Lower lobe of right lung (tissue), 2 donors: ENCODE measurements at regions not wholly inside any gene's neighbourhood (a gene's known extent, or its start where the extent isn't known, plus 50 kb on each side); places are given as distances from the start of the nearest gene placed in this dataset.

Experiments
- ATAC-seq, 2 donors: fragments of 200-7000 bp; cut with Tn5 transposase; one replicate each; pipeline ENCODE4 v1.9.1; 2020 to 2022; ENCODE audit warnings: mild to moderate bottlenecking in 2 of 2, moderate library complexity in 2 of 2
- DNase-seq: peaks from one replicate; pipeline ENCODE4 v3.0.0-alpha.2; 2020
- H3K27ac ChIP-seq: fragments of 200-600 bp; one replicate; pipeline ENCODE4 v1.8.0; 2022
- H3K27me3 ChIP-seq: fragments of 200-600 bp; one replicate; pipeline ENCODE4 v1.8.0; 2022; ENCODE audit warnings: low read depth
- H3K36me3 ChIP-seq: fragments of 200-600 bp; one replicate; pipeline ENCODE4 v1.8.0; 2022; ENCODE audit warnings: mild to moderate bottlenecking
- H3K4me1 ChIP-seq: fragments of 200-600 bp; one replicate; pipeline ENCODE4 v1.8.0; 2022
- H3K4me3 ChIP-seq: fragments of 200-600 bp; one replicate; pipeline ENCODE4 v1.8.0; 2022; ENCODE audit warnings: mild to moderate bottlenecking
- H3K9me3 ChIP-seq: fragments of 200-600 bp; one replicate; pipeline ENCODE4 v1.8.0; 2022
- intact Hi-C: fragments of 100-400 bp; cut with DNase I; formaldehyde crosslinking; loops from one replicate; pipeline ENCODE4 v1.11.0; 2022
- TF ChIP-seq, protein P1 (sequence below): fragments of 200-600 bp; IDR thresholded peaks from one replicate; pipeline ENCODE4 v1.8.0; 2022; ENCODE audit warnings: antibody characterized with exemption, mild to moderate bottlenecking
- donor health status: DM: no; HTN: yes; CAD: no; lungs with severe emphysema.

DNA sequence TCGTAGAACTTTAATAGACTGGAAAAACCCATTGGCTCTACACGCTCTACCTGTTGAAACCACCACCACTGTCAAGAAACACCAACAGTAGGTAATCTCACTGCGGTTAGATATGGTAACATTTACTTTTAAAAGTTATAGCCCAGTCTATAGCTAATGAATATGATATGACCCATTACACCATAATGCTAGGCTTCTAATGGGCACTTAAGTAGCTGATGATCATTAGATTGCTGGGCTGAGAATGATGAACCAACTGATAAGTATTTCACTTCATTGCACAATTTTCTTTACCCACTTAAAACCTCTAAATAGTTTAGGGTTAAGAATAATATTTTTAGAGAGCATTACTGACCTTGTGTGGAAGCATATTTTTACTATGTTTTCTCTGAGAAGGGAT, 788.9 kb upstream of the CA10 start:
- Histone ChIP-seq H3K4me3 (no peak overlapping the region), H3K27ac (no peak overlapping the region), H3K9me3 (no peaks in the 10 kb centered on the region), H3K27me3 (no peaks in the 10 kb centered on the region), H3K36me3 (no peaks in the 10 kb centered on the region), H3K4me1 (no peaks in the 10 kb centered on the region)
- TF ChIP-seq, protein P1, sequence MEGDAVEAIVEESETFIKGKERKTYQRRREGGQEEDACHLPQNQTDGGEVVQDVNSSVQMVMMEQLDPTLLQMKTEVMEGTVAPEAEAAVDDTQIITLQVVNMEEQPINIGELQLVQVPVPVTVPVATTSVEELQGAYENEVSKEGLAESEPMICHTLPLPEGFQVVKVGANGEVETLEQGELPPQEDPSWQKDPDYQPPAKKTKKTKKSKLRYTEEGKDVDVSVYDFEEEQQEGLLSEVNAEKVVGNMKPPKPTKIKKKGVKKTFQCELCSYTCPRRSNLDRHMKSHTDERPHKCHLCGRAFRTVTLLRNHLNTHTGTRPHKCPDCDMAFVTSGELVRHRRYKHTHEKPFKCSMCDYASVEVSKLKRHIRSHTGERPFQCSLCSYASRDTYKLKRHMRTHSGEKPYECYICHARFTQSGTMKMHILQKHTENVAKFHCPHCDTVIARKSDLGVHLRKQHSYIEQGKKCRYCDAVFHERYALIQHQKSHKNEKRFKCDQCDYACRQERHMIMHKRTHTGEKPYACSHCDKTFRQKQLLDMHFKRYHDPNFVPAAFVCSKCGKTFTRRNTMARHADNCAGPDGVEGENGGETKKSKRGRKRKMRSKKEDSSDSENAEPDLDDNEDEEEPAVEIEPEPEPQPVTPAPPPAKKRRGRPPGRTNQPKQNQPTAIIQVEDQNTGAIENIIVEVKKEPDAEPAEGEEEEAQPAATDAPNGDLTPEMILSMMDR = no peak
- ATAC-seq (no peak), DNase-seq (no peak)
- intact Hi-C loops = no loop called here

DNA sequence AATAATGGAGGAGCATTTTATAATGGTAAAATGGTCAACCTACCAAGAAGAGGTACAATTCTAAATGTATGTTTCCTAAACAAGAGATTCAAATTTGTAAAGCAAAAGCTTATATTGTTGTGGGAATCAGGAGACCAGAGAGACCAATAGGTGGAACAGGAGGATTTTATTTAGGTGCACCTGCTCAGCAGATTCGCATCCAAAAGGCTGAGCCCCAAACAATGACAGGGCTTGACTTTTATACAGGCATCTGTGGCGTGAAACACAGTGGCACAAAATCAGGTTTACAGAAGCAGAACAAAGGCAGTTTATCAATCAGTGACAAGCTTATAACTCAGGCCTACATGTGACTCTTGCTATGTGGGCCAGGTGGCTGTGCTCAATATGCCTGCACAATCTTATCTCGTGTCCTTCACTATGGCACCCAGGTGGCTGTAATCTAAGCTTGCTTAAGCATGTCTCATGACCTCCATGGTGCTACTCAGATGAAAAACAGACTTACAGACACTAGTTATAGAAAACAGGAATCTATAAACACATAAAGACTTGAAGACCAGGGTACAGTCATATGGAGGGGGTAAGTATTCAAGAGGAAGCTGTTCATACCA, 780.2 kb upstream of the CA10 start:
- no peaks in the 10 kb centered on the region for H3K36me3 ChIP-seq
- H3K27me3 ChIP-seq = no peaks in the 10 kb centered on the region
- no peak overlapping the region for H3K4me3 ChIP-seq
- peaks cover 19% of the 10 kb centered on the region for H3K9me3 ChIP-seq
- DNase-seq (no peak), ATAC-seq (no peak)
- intact Hi-C loops = no loop called here
- H3K27ac ChIP-seq = no peak overlapping the region
- H3K4me1 ChIP-seq = no peaks in the 10 kb centered on the region
- TF ChIP-seq, protein P1 = no peak

DNA sequence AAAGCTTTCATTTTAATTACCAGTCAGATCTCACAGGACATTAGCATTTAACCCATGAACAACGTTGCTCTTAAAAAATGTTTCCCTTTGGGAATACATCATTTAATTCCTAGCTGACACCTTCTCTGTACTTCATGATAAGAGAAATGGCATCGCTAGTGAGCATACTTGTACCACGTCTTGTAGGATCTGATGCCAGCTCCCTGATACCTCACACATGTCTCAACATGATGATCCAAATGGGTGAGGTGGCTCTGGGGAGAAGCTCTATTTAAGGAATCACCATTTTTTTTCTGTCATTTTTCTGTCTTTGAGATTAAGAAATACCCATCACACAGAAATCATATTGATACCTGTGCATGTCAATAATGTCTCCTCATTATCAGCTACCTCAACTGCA, 772.1 kb upstream of the CA10 start:
- H3K27me3 ChIP-seq = no peaks in the 10 kb centered on the region
- no peak overlapping the region for H3K4me3 ChIP-seq
- DNase-seq (no peak), ATAC-seq (no peak)
- TF ChIP-seq, protein P1 = no peak
- intact Hi-C loops = no loop called here
- no peaks in the 10 kb centered on the region for H3K36me3 ChIP-seq
- no peak overlapping the region for H3K27ac ChIP-seq
- no peaks in the 10 kb centered on the region for H3K4me1 ChIP-seq
- no peaks in the 10 kb centered on the region for H3K9me3 ChIP-seq

DNA sequence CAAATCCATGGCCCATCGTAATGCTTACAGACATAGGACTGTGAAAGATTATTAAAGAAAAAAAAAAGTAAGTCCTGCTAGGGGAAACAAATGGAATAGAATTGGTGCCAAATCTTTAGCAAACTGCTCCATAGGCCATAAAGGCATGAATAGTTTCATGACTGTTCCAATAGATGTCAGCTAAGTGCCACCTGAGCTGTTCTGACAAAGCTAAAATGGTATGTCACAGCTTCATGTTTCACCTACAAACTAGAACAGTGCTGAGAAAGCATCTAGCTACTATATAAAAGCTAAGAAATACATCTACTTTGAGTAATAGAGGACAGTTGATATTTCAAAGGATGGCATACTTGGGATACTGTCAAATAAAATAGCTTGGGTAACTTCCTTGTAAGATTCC, 771.6 kb upstream of the CA10 start:
- DNase-seq = no peak
- Histone ChIP-seq H3K4me3 (no peak overlapping the region), H3K27ac (no peak overlapping the region), H3K9me3 (no peaks in the 10 kb centered on the region), H3K36me3 (no peaks in the 10 kb centered on the region), H3K4me1 (no peaks in the 10 kb centered on the region), H3K27me3 (no peaks in the 10 kb centered on the region)
- no peak for ATAC-seq
- TF ChIP-seq, protein P1 = no peak
- intact Hi-C loops = no loop called here

DNA sequence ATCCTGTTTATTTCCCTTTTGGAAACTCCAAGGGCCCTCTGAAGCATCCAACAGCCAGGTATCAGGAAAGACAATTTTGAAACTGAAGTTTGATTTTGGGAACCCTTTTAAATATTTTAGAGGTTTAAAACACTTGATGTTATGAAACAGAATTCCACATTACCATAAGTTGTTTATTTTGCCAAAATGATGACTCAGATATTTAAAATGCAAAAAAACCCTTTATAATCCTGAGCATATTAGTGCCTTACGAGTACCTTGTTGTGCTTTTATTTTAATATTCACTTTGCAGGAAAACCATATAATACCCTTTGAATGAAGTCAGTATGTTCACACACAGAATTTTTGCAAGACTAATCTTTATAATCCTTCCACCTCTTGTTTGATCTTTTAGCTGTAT, 765.1 kb upstream of the CA10 start:
- Histone ChIP-seq H3K27ac (no peak overlapping the region), H3K4me3 (no peak overlapping the region)
- intact Hi-C loops = no loop called here

More for the DNA sequence above, 765.1 kb upstream of the CA10 start:
- TF ChIP-seq, protein P1 = no peak
- no peaks in the 10 kb centered on the region for H3K36me3 ChIP-seq
- no peak for DNase-seq
- no peak for ATAC-seq
- no peaks in the 10 kb centered on the region for H3K27me3 ChIP-seq
- H3K4me1 ChIP-seq = no peaks in the 10 kb centered on the region
- H3K9me3 ChIP-seq = no peaks in the 10 kb centered on the region
